ENCODE measurements at regions not wholly inside any gene's neighbourhood (a gene's known extent, or its start where the extent isn't known, plus 50 kb on each side); places are given as distances from the start of the nearest gene placed in this dataset.

DNA sequence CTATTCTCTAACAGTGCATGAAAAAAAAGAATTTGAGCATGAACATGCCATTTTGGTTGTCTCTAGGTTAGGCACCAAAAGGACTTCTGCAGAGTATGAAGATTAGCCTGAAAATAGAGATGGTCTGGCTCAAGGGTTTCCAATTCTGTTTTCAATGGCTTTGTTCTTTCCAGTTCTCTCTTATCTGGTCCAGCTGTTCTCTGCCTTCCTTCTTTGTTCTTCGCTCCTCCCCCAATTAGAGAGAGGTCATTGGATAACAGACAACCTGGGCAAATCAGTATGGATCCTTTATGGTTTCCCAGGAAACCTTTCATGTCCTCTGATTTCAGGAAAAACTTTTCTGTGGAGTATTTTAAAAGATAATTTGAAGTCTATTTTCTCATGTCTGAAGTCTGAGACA is 623.4 kb downstream of the PCDH17 start:
- Histone ChIP-seq H3K27ac (replicated peaks) (no peak overlapping the region), H3K4me3 (replicated peaks; ENCODE audit: insufficient read depth, low read length) (no peak overlapping the region), H3K27me3 (ENCODE audit: insufficient read depth, poor library complexity, severe bottlenecking) (no peaks in the 10 kb centered on the region)
- TF ChIP-seq POLR2AphosphoS5 (IDR thresholded peaks at IDR 0.05; ENCODE audit: low read depth) (no peak), SPI1 (IDR thresholded peaks at IDR 0.05; ENCODE audit: borderline replicate concordance, low read depth) (no peak)
- TF ChIP-seq, protein P1, sequence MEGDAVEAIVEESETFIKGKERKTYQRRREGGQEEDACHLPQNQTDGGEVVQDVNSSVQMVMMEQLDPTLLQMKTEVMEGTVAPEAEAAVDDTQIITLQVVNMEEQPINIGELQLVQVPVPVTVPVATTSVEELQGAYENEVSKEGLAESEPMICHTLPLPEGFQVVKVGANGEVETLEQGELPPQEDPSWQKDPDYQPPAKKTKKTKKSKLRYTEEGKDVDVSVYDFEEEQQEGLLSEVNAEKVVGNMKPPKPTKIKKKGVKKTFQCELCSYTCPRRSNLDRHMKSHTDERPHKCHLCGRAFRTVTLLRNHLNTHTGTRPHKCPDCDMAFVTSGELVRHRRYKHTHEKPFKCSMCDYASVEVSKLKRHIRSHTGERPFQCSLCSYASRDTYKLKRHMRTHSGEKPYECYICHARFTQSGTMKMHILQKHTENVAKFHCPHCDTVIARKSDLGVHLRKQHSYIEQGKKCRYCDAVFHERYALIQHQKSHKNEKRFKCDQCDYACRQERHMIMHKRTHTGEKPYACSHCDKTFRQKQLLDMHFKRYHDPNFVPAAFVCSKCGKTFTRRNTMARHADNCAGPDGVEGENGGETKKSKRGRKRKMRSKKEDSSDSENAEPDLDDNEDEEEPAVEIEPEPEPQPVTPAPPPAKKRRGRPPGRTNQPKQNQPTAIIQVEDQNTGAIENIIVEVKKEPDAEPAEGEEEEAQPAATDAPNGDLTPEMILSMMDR (IDR thresholded peaks at IDR 0.05; ENCODE audit: insufficient read depth, low read length) = no peak
- DNase-seq (ENCODE audit: low read depth in 1 of 2, low spot score in 1 of 2) = no peak

DNA sequence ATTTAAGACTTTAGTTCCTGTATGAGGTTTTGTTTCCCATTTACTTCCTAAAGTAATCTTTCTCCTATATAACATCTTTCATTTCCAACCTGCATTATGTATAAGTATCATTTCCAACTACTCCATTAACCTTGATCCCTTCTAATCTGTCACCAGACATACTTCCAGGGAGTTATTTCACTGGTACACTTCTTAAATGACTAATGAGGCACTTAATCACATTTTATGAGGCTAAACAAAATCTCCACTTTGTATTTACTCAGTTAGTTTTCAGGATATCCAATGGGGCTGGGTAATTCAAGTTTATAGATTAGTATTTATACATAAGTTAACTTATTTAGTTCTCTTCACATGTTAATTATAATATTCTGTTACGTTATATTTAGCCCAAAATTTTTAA is 634.7 kb downstream of the PCDH17 start:
- TF ChIP-seq GABPA (IDR thresholded peaks at IDR 0.05; ENCODE audit: low read depth) = no peak
- no peak for TF ChIP-seq POLR2AphosphoS5 (IDR thresholded peaks at IDR 0.05; ENCODE audit: low read depth)
- no peak for TF ChIP-seq SPI1 (IDR thresholded peaks at IDR 0.05; ENCODE audit: borderline replicate concordance, low read depth)
- TF ChIP-seq, protein P1 (IDR thresholded peaks at IDR 0.05; ENCODE audit: insufficient read depth, low read length) = no peak
- TF ChIP-seq, protein P2, sequence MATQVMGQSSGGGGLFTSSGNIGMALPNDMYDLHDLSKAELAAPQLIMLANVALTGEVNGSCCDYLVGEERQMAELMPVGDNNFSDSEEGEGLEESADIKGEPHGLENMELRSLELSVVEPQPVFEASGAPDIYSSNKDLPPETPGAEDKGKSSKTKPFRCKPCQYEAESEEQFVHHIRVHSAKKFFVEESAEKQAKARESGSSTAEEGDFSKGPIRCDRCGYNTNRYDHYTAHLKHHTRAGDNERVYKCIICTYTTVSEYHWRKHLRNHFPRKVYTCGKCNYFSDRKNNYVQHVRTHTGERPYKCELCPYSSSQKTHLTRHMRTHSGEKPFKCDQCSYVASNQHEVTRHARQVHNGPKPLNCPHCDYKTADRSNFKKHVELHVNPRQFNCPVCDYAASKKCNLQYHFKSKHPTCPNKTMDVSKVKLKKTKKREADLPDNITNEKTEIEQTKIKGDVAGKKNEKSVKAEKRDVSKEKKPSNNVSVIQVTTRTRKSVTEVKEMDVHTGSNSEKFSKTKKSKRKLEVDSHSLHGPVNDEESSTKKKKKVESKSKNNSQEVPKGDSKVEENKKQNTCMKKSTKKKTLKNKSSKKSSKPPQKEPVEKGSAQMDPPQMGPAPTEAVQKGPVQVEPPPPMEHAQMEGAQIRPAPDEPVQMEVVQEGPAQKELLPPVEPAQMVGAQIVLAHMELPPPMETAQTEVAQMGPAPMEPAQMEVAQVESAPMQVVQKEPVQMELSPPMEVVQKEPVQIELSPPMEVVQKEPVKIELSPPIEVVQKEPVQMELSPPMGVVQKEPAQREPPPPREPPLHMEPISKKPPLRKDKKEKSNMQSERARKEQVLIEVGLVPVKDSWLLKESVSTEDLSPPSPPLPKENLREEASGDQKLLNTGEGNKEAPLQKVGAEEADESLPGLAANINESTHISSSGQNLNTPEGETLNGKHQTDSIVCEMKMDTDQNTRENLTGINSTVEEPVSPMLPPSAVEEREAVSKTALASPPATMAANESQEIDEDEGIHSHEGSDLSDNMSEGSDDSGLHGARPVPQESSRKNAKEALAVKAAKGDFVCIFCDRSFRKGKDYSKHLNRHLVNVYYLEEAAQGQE (IDR thresholded peaks at IDR 0.05; ENCODE audit: insufficient replicate concordance, low read depth) = no peak
- DNase-seq (ENCODE audit: low read depth in 1 of 2, low spot score in 1 of 2) = no peak
- no peaks in the 10 kb centered on the region for H3K27me3 ChIP-seq (ENCODE audit: insufficient read depth, poor library complexity, severe bottlenecking)
- no peak overlapping the region for H3K27ac ChIP-seq (replicated peaks)
- no peak overlapping the region for H3K4me3 ChIP-seq (replicated peaks; ENCODE audit: insufficient read depth, low read length)

DNA sequence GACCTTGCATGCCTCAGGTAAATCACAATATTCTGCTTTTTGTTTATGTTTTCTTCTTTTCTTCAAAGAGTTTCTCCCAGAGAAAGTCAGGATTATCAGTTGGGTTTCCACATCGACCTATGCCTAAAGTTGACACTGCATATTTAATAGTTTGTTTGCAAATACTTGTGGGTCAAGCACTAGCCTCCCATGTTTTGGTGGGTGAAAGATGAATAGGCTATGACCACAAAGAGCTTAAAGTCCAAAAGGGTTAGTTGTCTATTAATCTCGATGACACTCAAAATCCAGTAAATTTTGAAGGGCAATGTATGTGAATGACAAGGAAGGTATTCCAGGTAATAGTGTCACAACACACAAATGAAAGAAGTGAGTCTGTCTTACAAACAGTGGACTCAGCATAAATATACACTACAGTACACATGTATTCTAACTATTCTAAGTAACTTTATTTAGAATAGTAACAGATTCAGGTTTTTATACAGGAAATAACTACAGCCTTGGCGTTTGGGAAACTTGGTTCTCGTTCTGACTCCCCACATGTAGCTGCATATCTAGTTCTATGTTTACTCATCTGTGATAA is 667.1 kb downstream of the PCDH17 start:
- TF ChIP-seq, protein P2 (IDR thresholded peaks at IDR 0.05; ENCODE audit: insufficient replicate concordance, low read depth) = no peak
- TF ChIP-seq SPI1 (IDR thresholded peaks at IDR 0.05; ENCODE audit: borderline replicate concordance, low read depth) (no peak), POLR2AphosphoS5 (IDR thresholded peaks at IDR 0.05; ENCODE audit: low read depth) (no peak), GABPA (IDR thresholded peaks at IDR 0.05; ENCODE audit: low read depth) (no peak)
- TF ChIP-seq, protein P1 (IDR thresholded peaks at IDR 0.05; ENCODE audit: insufficient read depth, low read length) = no peak
- H3K27ac ChIP-seq (replicated peaks) = no peak overlapping the region
- no peak overlapping the region for H3K4me3 ChIP-seq (replicated peaks; ENCODE audit: insufficient read depth, low read length)
- no peak for DNase-seq (ENCODE audit: low read depth in 1 of 2, low spot score in 1 of 2)
- H3K27me3 ChIP-seq (ENCODE audit: insufficient read depth, poor library complexity, severe bottlenecking) = peaks cover 5% of the 10 kb centered on the region

DNA sequence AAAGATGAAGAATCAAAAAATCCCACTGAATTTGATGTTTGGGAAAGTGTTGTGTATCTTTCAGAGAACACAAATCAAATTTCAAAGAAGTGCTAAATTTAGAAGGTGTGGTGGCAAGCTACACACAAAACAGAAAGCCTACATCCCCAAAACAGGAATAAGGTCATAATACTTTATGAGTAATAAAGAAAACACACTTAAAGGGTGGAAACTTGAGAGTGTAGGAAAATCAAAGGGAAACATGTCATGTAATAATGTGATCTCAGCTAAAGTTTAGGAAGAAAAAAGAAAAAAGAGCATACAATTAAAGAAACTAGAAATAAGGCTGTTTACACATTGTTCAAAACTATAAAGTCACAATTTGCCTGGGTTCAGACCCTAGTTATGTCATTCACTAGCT is 668.7 kb downstream of the PCDH17 start:
- TF ChIP-seq, protein P1 (IDR thresholded peaks at IDR 0.05; ENCODE audit: insufficient read depth, low read length) = no peak
- no peak for TF ChIP-seq SPI1 (IDR thresholded peaks at IDR 0.05; ENCODE audit: borderline replicate concordance, low read depth)
- no peak for TF ChIP-seq GABPA (IDR thresholded peaks at IDR 0.05; ENCODE audit: low read depth)
- TF ChIP-seq, protein P2 (IDR thresholded peaks at IDR 0.05; ENCODE audit: insufficient replicate concordance, low read depth) = no peak
- Histone ChIP-seq H3K4me3 (replicated peaks; ENCODE audit: insufficient read depth, low read length) (no peak overlapping the region), H3K27ac (replicated peaks) (no peak overlapping the region), H3K27me3 (ENCODE audit: insufficient read depth, poor library complexity, severe bottlenecking) (peaks cover 5% of the 10 kb centered on the region)
- no peak for DNase-seq (ENCODE audit: low read depth in 1 of 2, low spot score in 1 of 2)

Measured in HL-60 (cell line).